ENCODE measurements at regions not wholly inside any gene's neighbourhood (a gene's known extent, or its start where the extent isn't known, plus 50 kb on each side); places are given as distances from the start of the nearest gene placed in this dataset.

- Mint-ChIP-seq H3K4me1 (ENCODE audit: low read depth) (no peaks in the 10 kb centered on the region), H3K27me3 (ENCODE audit: insufficient read depth) (peaks cover 8% of the 10 kb centered on the region), H3K4me3 (no peak overlapping the region), H3K27ac (no peak overlapping the region), H3K9me3 (peaks cover 55% of the 10 kb centered on the region), H3K36me3 (ENCODE audit: low read depth) (peaks cover 21% of the 10 kb centered on the region)
- no peak for DNase-seq
- no peak for TF ChIP-seq CTCF (IDR thresholded peaks at IDR 0.05)
Measured at GRCh38 chr2:239587841-239588240, 187.0 kb upstream of the HDAC4 start.

- H3K4me3 Mint-ChIP-seq, result no peak overlapping the region
- no peak overlapping the region for H3K27ac Mint-ChIP-seq
- no peak for TF ChIP-seq CTCF (IDR thresholded peaks at IDR 0.05)
- H3K9me3 Mint-ChIP-seq, result peaks cover 52% of the 10 kb centered on the region
- H3K4me1 Mint-ChIP-seq (ENCODE audit: low read depth), result no peaks in the 10 kb centered on the region
- H3K36me3 Mint-ChIP-seq (ENCODE audit: low read depth), result peaks cover 17% of the 10 kb centered on the region
- DNase-seq, result no peak
- peaks cover 8% of the 10 kb centered on the region for H3K27me3 Mint-ChIP-seq (ENCODE audit: insufficient read depth)
Measured at GRCh38 chr2:239587311-239587731, 186.5 kb upstream of the HDAC4 start.

GRCh38 chr2:239586651-239587310, 186.0 kb upstream of the HDAC4 start:
- Mint-ChIP-seq H3K36me3 (ENCODE audit: low read depth) (peaks cover 11% of the 10 kb centered on the region), H3K27me3 (ENCODE audit: insufficient read depth) (peaks cover 7% of the 10 kb centered on the region), H3K4me3 (no peak overlapping the region), H3K4me1 (ENCODE audit: low read depth) (no peaks in the 10 kb centered on the region), H3K27ac (no peak overlapping the region), H3K9me3 (peaks cover 50% of the 10 kb centered on the region)
- no peak for DNase-seq
- no peak for TF ChIP-seq CTCF (IDR thresholded peaks at IDR 0.05)

- Mint-ChIP-seq H3K36me3 (ENCODE audit: low read depth) (no peaks in the 10 kb centered on the region; the same call in none of the 2 replicates), H3K4me1 (ENCODE audit: low read depth) (no peaks in the 10 kb centered on the region), H3K4me3 (no peak overlapping the region), H3K9me3 (peaks cover 44% of the 10 kb centered on the region), H3K27ac (no peak overlapping the region), H3K27me3 (ENCODE audit: insufficient read depth) (peaks cover 7% of the 10 kb centered on the region)
- TF ChIP-seq CTCF (IDR thresholded peaks at IDR 0.05), result no peak
- DNase-seq, result no peak
Measured at GRCh38 chr2:239585422-239585821, 184.6 kb upstream of the HDAC4 start.

GRCh38 chr2:239584986-239585385, 184.2 kb upstream of the HDAC4 start:
- Mint-ChIP-seq H3K27ac (no peak overlapping the region), H3K27me3 (ENCODE audit: insufficient read depth) (peaks cover 7% of the 10 kb centered on the region), H3K4me3 (no peak overlapping the region), H3K36me3 (ENCODE audit: low read depth) (no peaks in the 10 kb centered on the region; the same call in none of the 2 replicates), H3K9me3 (peaks cover 46% of the 10 kb centered on the region), H3K4me1 (ENCODE audit: low read depth) (no peaks in the 10 kb centered on the region)
- no peak for TF ChIP-seq CTCF (IDR thresholded peaks at IDR 0.05)
- no peak for DNase-seq

Data from HFFc6 (cell line).